Loucy (cell line): ENCODE measurements at regions not wholly inside any gene's neighbourhood (a gene's known extent, or its start where the extent isn't known, plus 50 kb on each side); places are given as distances from the start of the nearest gene placed in this dataset.

Experiments
- H2AFZ ChIP-seq: fragments of 200-600 bp; sonication (generic); 2 replicates; pipeline ENCODE4 v1.6.0; 2016; ENCODE audit warnings: antibody characterized with exemption, mild to moderate bottlenecking, low read length, moderate library complexity
- H3F3A ChIP-seq: fragments of 200-600 bp; 2 replicates; pipeline ENCODE4 v1.6.0; 2016; ENCODE audit warnings: antibody characterized with exemption, low read depth, mild to moderate bottlenecking
- H3K27me3 ChIP-seq: fragments of 200-600 bp; sonication (generic); 2 replicates; pipeline ENCODE4 v1.6.1; 2014; ENCODE audit warnings: low read length, mild to moderate bottlenecking; ENCODE audit not compliant: insufficient read depth, poor library complexity, severe bottlenecking
- H3K36me3 ChIP-seq: fragments of 200-600 bp; sonication (generic); 2 replicates; pipeline ENCODE4 v1.6.1; 2016; ENCODE audit warnings: low read length; ENCODE audit not compliant: insufficient read depth
- H3K4me1 ChIP-seq: fragments of 200-600 bp; sonication (generic); 2 replicates; pipeline ENCODE4 v1.5.1; 2014; ENCODE audit warnings: low read length, mild to moderate bottlenecking; ENCODE audit not compliant: insufficient read depth, poor library complexity, severe bottlenecking
- H3K4me2 ChIP-seq: fragments of 200-600 bp; sonication (generic); 2 replicates; pipeline ENCODE4 v1.6.0; 2014; ENCODE audit warnings: antibody characterized with exemption, low read length, low read depth, mild to moderate bottlenecking; ENCODE audit not compliant: poor library complexity, severe bottlenecking
- H3K4me3 ChIP-seq: fragments of 200-600 bp; sonication (generic); 2 replicates; pipeline ENCODE4 v1.5.1; 2014; ENCODE audit warnings: low read length, mild to moderate bottlenecking, mixed read lengths; ENCODE audit not compliant: poor library complexity, severe bottlenecking
- H3K79me2 ChIP-seq: fragments of 200-600 bp; sonication (generic); 2 replicates; pipeline ENCODE4 v1.6.1; 2014; ENCODE audit warnings: low read length; ENCODE audit not compliant: insufficient read depth
- H3K9ac ChIP-seq: fragments of 200-600 bp; sonication (generic); 2 replicates; pipeline ENCODE4 v1.6.0; 2014; ENCODE audit warnings: mild to moderate bottlenecking, low read depth, low read length, moderate library complexity; ENCODE audit not compliant: poor library complexity, severe bottlenecking
- H3K9me2 ChIP-seq: fragments of 200-600 bp; sonication (generic); replicated peaks from 2 replicates; pipeline ENCODE4 v1.6.1; 2016; ENCODE audit warnings: low read depth, low read length, mixed read lengths
- H3K9me3 ChIP-seq: fragments of 200-600 bp; sonication (generic); 2 replicates; pipeline ENCODE4 v1.6.1; 2014; ENCODE audit warnings: mild to moderate bottlenecking, antibody characterized with exemption, low read length, low read depth; ENCODE audit not compliant: insufficient read depth
- H4K20me1 ChIP-seq: fragments of 200-600 bp; sonication (generic); 2 replicates; pipeline ENCODE4 v1.6.0; 2014; ENCODE audit warnings: antibody characterized with exemption, low read length, mild to moderate bottlenecking; ENCODE audit not compliant: insufficient read depth, poor library complexity, severe bottlenecking
- CTCF ChIP-seq: fragments of 200-600 bp; sonication (generic); conservative IDR thresholded peaks from 2 replicates; pipeline ENCODE4 v1.5.1; 2014; ENCODE audit warnings: mild to moderate bottlenecking, antibody characterized with exemption, low read length
- EZH2phosphoT487 ChIP-seq: fragments of 200-600 bp; IDR thresholded peaks from 2 replicates; pipeline ENCODE4 v1.6.1; 2018; ENCODE audit warnings: antibody characterized with exemption, mild to moderate bottlenecking, moderate library complexity, borderline replicate concordance

GRCh38 chr1:188846468-188846867, 1631.2 kb downstream of the BRINP3 start:
- H3K4me3 ChIP-seq = no peak overlapping the region

GRCh38 chr1:188857526-188858087, 1620.1 kb downstream of the BRINP3 start:
- no peak overlapping the region for H2AFZ ChIP-seq
- no peaks in the 10 kb centered on the region for H3K9me2 ChIP-seq
- TF ChIP-seq CTCF (no peak), EZH2phosphoT487 (no peak)
- H3K4me3 ChIP-seq = no peak overlapping the region
- H3K9me3 ChIP-seq = no peaks in the 10 kb centered on the region
- H3K4me2 ChIP-seq = no peak overlapping the region
- H3K27me3 ChIP-seq = no peaks in the 10 kb centered on the region
- H3K79me2 ChIP-seq = no peaks in the 10 kb centered on the region
- no peaks in the 10 kb centered on the region for H3K4me1 ChIP-seq
- H3K9ac ChIP-seq = no peak overlapping the region
- no peaks in the 10 kb centered on the region for H4K20me1 ChIP-seq
- H3F3A ChIP-seq = no peaks in the 10 kb centered on the region
- no peaks in the 10 kb centered on the region for H3K36me3 ChIP-seq

More at GRCh38 chr1:188846468-188846867, 1631.2 kb downstream of the BRINP3 start:
- TF ChIP-seq CTCF (no peak), EZH2phosphoT487 (no peak)
- Histone ChIP-seq H3F3A (no peaks in the 10 kb centered on the region), H3K9ac (no peak overlapping the region), H3K9me2 (no peaks in the 10 kb centered on the region), H4K20me1 (no peaks in the 10 kb centered on the region), H3K4me2 (no peak overlapping the region), H3K79me2 (no peaks in the 10 kb centered on the region), H3K36me3 (no peaks in the 10 kb centered on the region), H2AFZ (no peak overlapping the region), H3K4me1 (no peaks in the 10 kb centered on the region), H3K27me3 (no peaks in the 10 kb centered on the region), H3K9me3 (no peaks in the 10 kb centered on the region)

- Histone ChIP-seq H3K4me1 (no peaks in the 10 kb centered on the region), H3K9me2 (no peaks in the 10 kb centered on the region), H3K9me3 (no peaks in the 10 kb centered on the region), H3K4me2 (no peak overlapping the region), H3K4me3 (no peak overlapping the region), H3F3A (no peaks in the 10 kb centered on the region), H3K79me2 (no peaks in the 10 kb centered on the region), H3K27me3 (no peaks in the 10 kb centered on the region), H2AFZ (no peak overlapping the region), H4K20me1 (no peaks in the 10 kb centered on the region), H3K36me3 (no peaks in the 10 kb centered on the region), H3K9ac (no peak overlapping the region)
- no peak for TF ChIP-seq CTCF
- TF ChIP-seq EZH2phosphoT487 = no peak
Observed at GRCh38 chr1:188867614-188868013, 1610.0 kb downstream of the BRINP3 start.
